Lung (tissue), 11 donors: ENCODE measurements at regions not wholly inside any gene's neighbourhood (a gene's known extent, or its start where the extent isn't known, plus 50 kb on each side); places are given as distances from the start of the nearest gene placed in this dataset.

Source experiments
- ATAC-seq: fragments of 200-7000 bp; cut with Tn5 transposase; one replicate; pipeline ENCODE4 v1.9.1; 2020; ENCODE audit warnings: moderate number of reproducible peaks; ENCODE audit not compliant: insufficient read depth, low FRiP score
- DNase-seq, 3 donors: peaks; one replicate each; pipeline ENCODE4 v3.0.0-alpha.2; 2013 to 2017
- H3K27ac ChIP-seq, 2 donors: one replicate each; pipeline ENCODE4 v1.5.1; 2013; ENCODE audit warnings: mild to moderate bottlenecking in 2 of 2, moderate library complexity in 2 of 2, control low read depth in 1 of 2, inconsistent platforms in 1 of 2, low read depth in 1 of 2, low read length in 1 of 2
- H3K27me3 ChIP-seq, 3 donors: one replicate each; pipeline ENCODE4 v1.5.1; 2013; ENCODE audit warnings: low read length in 2 of 3; ENCODE audit not compliant: control insufficient read depth in 3 of 3, insufficient read depth in 3 of 3
- H3K36me3 ChIP-seq, 4 donors: one replicate each; pipeline ENCODE4 v1.5.1; 2013; ENCODE audit warnings: low read length in 4 of 4, mild to moderate bottlenecking in 1 of 4, moderate library complexity in 1 of 4; ENCODE audit not compliant: control insufficient read depth in 4 of 4, insufficient read depth in 4 of 4
- H3K4me1 ChIP-seq, 5 donors: one replicate each; pipeline ENCODE4 v1.5.1; 2013; ENCODE audit warnings: low read length in 5 of 5, mild to moderate bottlenecking in 2 of 5, moderate library complexity in 1 of 5; ENCODE audit not compliant: control insufficient read depth in 5 of 5, insufficient read depth in 5 of 5
- H3K4me3 ChIP-seq: one replicate; pipeline ENCODE4 v1.5.1; 2013; ENCODE audit warnings: mild to moderate bottlenecking, control low read depth, moderate library complexity
- H3K9ac ChIP-seq, 2 donors: one replicate each; pipeline ENCODE4 v1.5.1; 2013; ENCODE audit warnings: low read length in 2 of 2, control low read depth in 1 of 2; ENCODE audit not compliant: insufficient read depth in 1 of 2
- H3K9me3 ChIP-seq, 4 donors: one replicate each; pipeline ENCODE4 v1.5.1; 2013; ENCODE audit warnings: low read length in 3 of 4, mild to moderate bottlenecking in 1 of 4, moderate library complexity in 1 of 4; ENCODE audit not compliant: control insufficient read depth in 4 of 4, insufficient read depth in 3 of 4
- WGBS, 2 donors: extraction: QIAGEN DNeasy Blood & Tissue Kit; methylation state at CpG; one replicate each; pipeline ENCODE4 v1.1.7; 2013; 5-methylcytosine and 5-hydroxymethylcytosine counted together
- TF ChIP-seq, protein P1 (sequence below): IDR thresholded peaks from 2 replicates; pipeline ENCODE4 v1.5.1; 2012; ENCODE audit warnings: mild to moderate bottlenecking; ENCODE audit errors: control extremely low read depth, extremely low read depth
- donor health status: control.
- donor health status: control.
- donor health status: Bipolar disorder and iron deficiency.
- donor health status: healthy.
- donor health status: DM: yes; HTN: yes; CAD: no.

DNA sequence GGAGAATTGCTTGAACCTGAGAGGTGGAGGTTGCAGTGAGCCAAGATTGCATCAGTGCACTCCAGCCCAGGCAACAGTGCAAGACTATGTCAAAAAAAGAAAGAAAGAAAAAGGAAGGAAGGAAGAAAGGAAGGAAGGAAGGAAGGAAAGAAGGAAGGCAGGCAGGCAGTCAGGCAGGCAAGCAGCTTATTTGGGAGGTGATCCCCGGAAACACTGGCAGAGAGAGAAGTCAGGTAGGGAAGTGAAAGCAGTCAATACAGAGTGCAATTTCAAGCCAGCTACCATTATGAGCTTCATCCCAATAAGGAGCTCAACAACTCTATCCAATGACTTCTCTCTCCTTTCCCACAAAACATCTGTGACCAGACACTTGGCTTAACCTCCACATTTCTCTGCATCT is 83.0 kb upstream of the TBC1D3K start:
- Histone ChIP-seq H3K27me3 (no peaks in the 10 kb centered on the region), H3K9me3 (no peaks in the 10 kb centered on the region), H3K36me3 (no peaks in the 10 kb centered on the region), H3K9ac (no peak overlapping the region), H3K4me3 (no peak overlapping the region), H3K27ac (no peak overlapping the region), H3K4me1 (peaks cover 0 to 8% (median 0%) of the 10 kb centered on the region in 5 donors)
- WGBS, 2 donors: 52 to 56% methylated on average over 1 of the region's 1 CpG
- TF ChIP-seq, protein P1, sequence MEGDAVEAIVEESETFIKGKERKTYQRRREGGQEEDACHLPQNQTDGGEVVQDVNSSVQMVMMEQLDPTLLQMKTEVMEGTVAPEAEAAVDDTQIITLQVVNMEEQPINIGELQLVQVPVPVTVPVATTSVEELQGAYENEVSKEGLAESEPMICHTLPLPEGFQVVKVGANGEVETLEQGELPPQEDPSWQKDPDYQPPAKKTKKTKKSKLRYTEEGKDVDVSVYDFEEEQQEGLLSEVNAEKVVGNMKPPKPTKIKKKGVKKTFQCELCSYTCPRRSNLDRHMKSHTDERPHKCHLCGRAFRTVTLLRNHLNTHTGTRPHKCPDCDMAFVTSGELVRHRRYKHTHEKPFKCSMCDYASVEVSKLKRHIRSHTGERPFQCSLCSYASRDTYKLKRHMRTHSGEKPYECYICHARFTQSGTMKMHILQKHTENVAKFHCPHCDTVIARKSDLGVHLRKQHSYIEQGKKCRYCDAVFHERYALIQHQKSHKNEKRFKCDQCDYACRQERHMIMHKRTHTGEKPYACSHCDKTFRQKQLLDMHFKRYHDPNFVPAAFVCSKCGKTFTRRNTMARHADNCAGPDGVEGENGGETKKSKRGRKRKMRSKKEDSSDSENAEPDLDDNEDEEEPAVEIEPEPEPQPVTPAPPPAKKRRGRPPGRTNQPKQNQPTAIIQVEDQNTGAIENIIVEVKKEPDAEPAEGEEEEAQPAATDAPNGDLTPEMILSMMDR: no peak
- DNase-seq (no peak), ATAC-seq (no peak)

- no peaks in the 10 kb centered on the region for H3K27me3 ChIP-seq
- TF ChIP-seq, protein P1: no peak
Measured at GRCh38 chr17:37840576-37840975, 83.6 kb upstream of the TBC1D3K start.

DNA sequence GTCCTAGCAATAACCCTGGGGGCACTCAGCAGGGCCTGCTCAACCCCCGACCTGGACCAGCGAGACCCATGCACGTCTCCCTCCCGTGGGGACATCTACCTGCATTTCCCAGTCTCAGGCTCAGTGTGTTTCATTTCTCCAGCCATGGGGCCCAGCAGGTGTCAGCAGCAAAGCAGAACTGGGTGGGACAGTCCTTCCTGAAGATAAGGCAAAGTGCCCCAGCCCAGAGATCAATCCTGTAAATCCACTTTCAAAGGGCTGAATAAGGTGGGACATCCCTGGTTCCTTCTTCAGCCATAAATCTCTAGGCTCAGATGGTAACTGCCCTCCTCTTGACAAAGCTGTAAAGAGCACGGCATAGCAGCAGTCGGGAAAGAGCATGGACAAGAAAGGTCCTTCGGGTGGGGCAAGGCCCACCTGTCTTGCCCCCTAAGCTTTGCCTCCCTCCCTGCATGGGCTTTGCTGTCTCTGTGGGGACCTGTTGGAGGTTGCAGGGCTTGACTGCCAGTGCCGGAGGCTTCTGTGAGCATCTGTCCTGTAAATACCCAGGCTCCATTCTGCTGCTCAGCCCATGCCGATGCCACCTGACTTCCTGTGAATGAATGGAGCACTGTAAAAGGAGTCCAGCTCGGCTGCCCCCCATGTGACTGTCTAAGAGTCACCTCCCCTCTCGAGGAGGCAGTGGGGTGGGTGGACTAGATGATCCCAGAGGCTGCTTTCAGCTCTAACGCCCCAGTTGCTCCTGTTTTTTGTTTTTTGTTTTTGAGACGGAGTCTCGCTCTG is 84.8 kb upstream of the TBC1D3K start:
- Histone ChIP-seq H3K27ac (no peak overlapping the region), H3K9ac (no peak overlapping the region), H3K4me3 (no peak overlapping the region), H3K36me3 (no peaks in the 10 kb centered on the region), H3K27me3 (no peaks in the 10 kb centered on the region), H3K9me3 (no peaks in the 10 kb centered on the region), H3K4me1 (peaks cover 0 to 2% (median 0%) of the 10 kb centered on the region in 5 donors)
- no peak for DNase-seq
- WGBS, 2 donors: 87 to 88% methylated on average over 14 of the region's 14 CpGs
- TF ChIP-seq, protein P1: no peak
- no peak for ATAC-seq

More at GRCh38 chr17:37840576-37840975, 83.6 kb upstream of the TBC1D3K start:
- no peaks in the 10 kb centered on the region for H3K36me3 ChIP-seq
- 95% methylated on average over 7 of the region's 7 CpGs for WGBS, 2 donors
- ATAC-seq: no peak
- H3K27ac ChIP-seq: no peak overlapping the region
- H3K9ac ChIP-seq: no peak overlapping the region
- H3K4me3 ChIP-seq: no peak overlapping the region
- no peaks in the 10 kb centered on the region for H3K9me3 ChIP-seq
- no peak for DNase-seq
- peaks cover 0 to 8% (median 0%) of the 10 kb centered on the region in 5 donors for H3K4me1 ChIP-seq
